OCI-LY3 (cell line): ENCODE measurements at regions not wholly inside any gene's neighbourhood (a gene's known extent, or its start where the extent isn't known, plus 50 kb on each side); places are given as distances from the start of the nearest gene placed in this dataset.
"Not testable (repeated sequence)": the region's sequence is repeated elsewhere in the genome, so short reads cannot be mapped to it uniquely, and the experiment has no call there.

Source experiments
- H2AFZ ChIP-seq: fragments of 200-600, 300-600 bp; shearing (Covaris generic); 2 replicates; pipeline ENCODE4 v1.6.0; 2014; ENCODE audit warnings: antibody characterized with exemption, low read depth, low read length
- H3K27ac ChIP-seq: fragments of 200-600, 300-600 bp; sonication (generic); 2 replicates; pipeline ENCODE4 v1.5.1; 2014; ENCODE audit warnings: mild to moderate bottlenecking, low read length, moderate library complexity, mixed read lengths
- H3K27me3 ChIP-seq: fragments of 200-600, 300-600 bp; sonication (generic); 2 replicates; pipeline ENCODE4 v1.6.1; 2014; ENCODE audit warnings: low read depth, low read length, mixed read lengths
- H3K36me3 ChIP-seq: fragments of 200-600, 300-600 bp; sonication (generic); replicated peaks from 2 replicates; pipeline ENCODE3; 2014; ENCODE audit warnings: low read depth, low read length, mixed read lengths
- H3K4me1 ChIP-seq: fragments of 300-600, 200-600 bp; sonication (generic); 2 replicates; pipeline ENCODE4 v1.6.1; 2014; ENCODE audit warnings: low read length, mixed read lengths
- H3K4me2 ChIP-seq: fragments of 200-600, 300-600 bp; sonication (generic); 2 replicates; pipeline ENCODE4 v1.6.1; 2014; ENCODE audit warnings: low read length, mixed read lengths
- H3K4me3 ChIP-seq: fragments of 300-600, 200-600 bp; sonication (generic); 2 replicates; pipeline ENCODE4 v1.5.1; 2014; ENCODE audit warnings: antibody characterized with exemption, mild to moderate bottlenecking, low read length, moderate library complexity
- H3K79me2 ChIP-seq: fragments of 300-600, 200-600 bp; shearing (Covaris generic); 2 replicates; pipeline ENCODE4 v1.6.1; 2014; ENCODE audit warnings: mild to moderate bottlenecking, low read length, mixed read lengths
- H3K9ac ChIP-seq: fragments of 300-600, 200-600 bp; shearing (Covaris generic); 2 replicates; pipeline ENCODE4 v1.6.0; 2014; ENCODE audit warnings: mild to moderate bottlenecking, low read length, moderate library complexity
- H3K9me3 ChIP-seq: fragments of 200-600, 300-600 bp; shearing (Covaris generic); 2 replicates; pipeline ENCODE4 v1.6.1; 2014; ENCODE audit warnings: low read length, mixed read lengths; ENCODE audit not compliant: insufficient read depth
- H4K20me1 ChIP-seq: fragments of 200-600, 300-600 bp; sonication (generic); 2 replicates; pipeline ENCODE4 v1.6.1; 2016; ENCODE audit warnings: low read length, mixed read lengths; ENCODE audit not compliant: insufficient read depth
- CTCF ChIP-seq: fragments of 200-600, 300-600 bp; sonication (generic); IDR thresholded peaks from 2 replicates; pipeline ENCODE4 v1.5.1; 2014; ENCODE audit warnings: antibody characterized with exemption, low read length, low read depth
- EZH2phosphoT487 ChIP-seq: fragments of 200-600 bp; shearing (Covaris generic); IDR thresholded peaks from 2 replicates; pipeline ENCODE4 v1.6.1; 2018; ENCODE audit warnings: antibody characterized with exemption, mixed run types, low read depth

DNA sequence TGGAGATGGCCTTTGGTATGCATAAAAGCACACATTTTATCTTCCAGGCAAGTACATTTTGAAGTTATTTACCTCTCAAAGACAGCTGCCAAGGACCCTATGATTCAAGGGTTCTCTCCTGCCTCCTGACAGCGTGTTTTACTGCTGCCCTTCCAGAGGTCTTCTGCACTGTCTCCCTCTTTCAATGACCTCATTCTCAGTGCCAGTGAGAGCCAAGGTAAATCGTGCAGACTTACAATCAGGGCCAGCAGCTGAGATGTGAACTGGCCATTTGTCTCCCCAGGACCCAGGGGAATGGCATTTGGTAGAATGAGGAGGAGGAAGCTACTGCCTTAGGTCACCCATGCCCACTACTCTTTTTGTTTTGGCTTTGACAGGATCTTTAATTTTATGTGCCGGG is 84.2 kb upstream of the FGGY start:
- H3K4me2 ChIP-seq: no peak overlapping the region
- no peaks in the 10 kb centered on the region for H3K9me3 ChIP-seq
- no peak overlapping the region for H3K4me3 ChIP-seq
- H3K27ac ChIP-seq: no peak overlapping the region
- no peak overlapping the region for H3K9ac ChIP-seq
- no peaks in the 10 kb centered on the region for H3K4me1 ChIP-seq
- H2AFZ ChIP-seq: no peak overlapping the region
- H4K20me1 ChIP-seq: no peaks in the 10 kb centered on the region
- H3K79me2 ChIP-seq: no peaks in the 10 kb centered on the region
- TF ChIP-seq CTCF: no peak
- TF ChIP-seq EZH2phosphoT487: no peak
- H3K36me3 ChIP-seq: no peaks in the 10 kb centered on the region
- H3K27me3 ChIP-seq: no peaks in the 10 kb centered on the region

DNA sequence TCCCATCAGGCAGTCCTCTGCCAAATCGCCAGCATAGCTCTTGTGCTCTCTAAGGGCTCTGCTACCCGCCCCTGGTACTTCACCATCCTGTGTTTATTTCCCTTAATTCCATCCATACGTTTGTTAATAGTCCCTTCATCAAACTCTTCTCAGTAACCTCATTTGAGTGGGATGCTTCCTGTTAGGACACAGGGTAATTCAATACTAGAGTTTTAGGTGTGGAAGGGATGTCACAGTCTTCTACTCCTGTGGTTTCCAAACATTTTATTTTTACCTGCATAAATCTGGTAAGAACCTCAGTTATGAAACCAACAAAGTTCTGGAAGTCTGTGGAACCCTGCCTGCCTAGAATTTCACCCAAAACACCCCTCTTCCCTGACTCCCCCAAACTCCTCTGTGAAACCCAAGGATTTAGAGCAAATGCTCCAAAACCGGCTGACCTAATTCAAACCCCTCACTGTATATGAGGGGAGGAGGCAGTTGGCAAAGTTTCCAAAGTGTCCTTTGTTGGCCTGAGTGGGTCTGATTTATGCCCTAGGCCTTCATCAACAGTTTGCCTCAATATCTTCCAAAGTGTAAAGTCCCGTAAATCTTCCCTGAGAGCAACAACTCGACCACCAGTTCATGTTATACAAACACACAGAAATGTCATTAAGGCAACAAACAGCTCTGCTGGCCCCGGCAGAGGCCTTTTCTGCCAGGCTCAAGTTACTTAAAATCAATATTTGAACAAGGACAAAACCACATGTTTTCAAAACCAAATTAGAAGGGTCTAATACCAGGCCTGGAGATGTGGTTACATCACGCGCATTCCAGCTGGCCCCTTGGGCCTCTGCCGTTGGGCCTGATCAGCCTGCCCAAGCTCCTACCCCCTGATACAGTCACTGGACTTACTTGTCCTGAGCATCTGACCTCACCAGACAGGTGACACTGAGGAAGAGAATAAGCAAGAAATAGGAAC is 82.4 kb upstream of the FGGY start:
- no peak overlapping the region for H3K4me3 ChIP-seq
- no peak overlapping the region for H3K4me2 ChIP-seq
- H3K27ac ChIP-seq: no peak overlapping the region
- H4K20me1 ChIP-seq: no peaks in the 10 kb centered on the region
- no peak overlapping the region for H3K9ac ChIP-seq
- TF ChIP-seq CTCF (no peak), EZH2phosphoT487 (no peak)
- H3K79me2 ChIP-seq: no peaks in the 10 kb centered on the region
- no peaks in the 10 kb centered on the region for H3K4me1 ChIP-seq
- no peak overlapping the region for H2AFZ ChIP-seq
- no peaks in the 10 kb centered on the region for H3K9me3 ChIP-seq
- H3K27me3 ChIP-seq: no peaks in the 10 kb centered on the region
- H3K36me3 ChIP-seq: no peaks in the 10 kb centered on the region

DNA sequence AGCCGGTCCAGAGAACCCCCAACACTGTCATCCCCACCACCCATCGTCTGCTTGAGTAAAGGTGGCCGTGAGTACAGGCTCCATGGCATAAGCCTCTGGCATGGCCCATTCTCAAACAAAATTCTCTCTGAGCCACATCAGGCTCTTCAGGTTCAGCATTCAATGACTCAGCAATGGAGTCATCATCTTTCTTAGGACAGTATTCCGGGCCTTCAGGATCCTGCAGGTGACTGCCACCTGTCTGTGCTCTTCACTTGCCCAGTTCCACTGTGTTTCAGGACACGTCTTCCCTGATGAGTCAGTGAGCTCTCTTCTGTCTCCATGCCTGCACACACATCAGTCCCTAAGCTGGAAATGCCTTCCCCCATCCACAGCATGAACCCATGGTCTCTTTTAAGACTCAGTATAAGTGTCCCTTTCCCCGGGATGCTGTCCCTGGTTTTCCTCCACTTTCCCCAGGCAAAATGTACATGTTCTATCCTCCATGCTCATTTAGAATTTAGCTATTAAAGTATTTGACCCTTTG is 81.1 kb upstream of the FGGY start:
- Histone ChIP-seq H4K20me1 (no peaks in the 10 kb centered on the region), H3K4me1 (no peaks in the 10 kb centered on the region), H3K4me3 (no peak overlapping the region), H3K27me3 (no peaks in the 10 kb centered on the region), H2AFZ (no peak overlapping the region), H3K79me2 (no peaks in the 10 kb centered on the region), H3K36me3 (no peaks in the 10 kb centered on the region), H3K27ac (no peak overlapping the region), H3K9ac (no peak overlapping the region), H3K9me3 (no peaks in the 10 kb centered on the region), H3K4me2 (no peak overlapping the region)
- TF ChIP-seq CTCF: no peak
- no peak for TF ChIP-seq EZH2phosphoT487

- not testable (repeated sequence) for H3K27ac ChIP-seq, H4K20me1 ChIP-seq, H3K79me2 ChIP-seq, H3K4me1 ChIP-seq, H3K9ac ChIP-seq, H3K27me3 ChIP-seq, H2AFZ ChIP-seq, H3K4me3 ChIP-seq, H3K36me3 ChIP-seq, H3K4me2 ChIP-seq, H3K9me3 ChIP-seq
These were observed 79.5 kb upstream of the FGGY start for GRCh38 chr1:59217439-59217838.
